Epithelial cell of proximal tubule (primary cell): ENCODE measurements at regions not wholly inside any gene's neighbourhood (a gene's known extent, or its start where the extent isn't known, plus 50 kb on each side); places are given as distances from the start of the nearest gene placed in this dataset.

Experiments used
- DNase-seq: peaks from one replicate; pipeline ENCODE4 v3.0.0-alpha.2; 2011; ENCODE audit warnings: low read depth
- H3K4me3 ChIP-seq: 2 replicates; pipeline ENCODE4 v1.5.1; 2011; ENCODE audit warnings: low read depth, mild to moderate bottlenecking, low read length
- CTCF ChIP-seq: conservative IDR thresholded peaks from 2 replicates; pipeline ENCODE4 v1.5.1; 2012; ENCODE audit warnings: low read depth, mild to moderate bottlenecking, low read length

DNA sequence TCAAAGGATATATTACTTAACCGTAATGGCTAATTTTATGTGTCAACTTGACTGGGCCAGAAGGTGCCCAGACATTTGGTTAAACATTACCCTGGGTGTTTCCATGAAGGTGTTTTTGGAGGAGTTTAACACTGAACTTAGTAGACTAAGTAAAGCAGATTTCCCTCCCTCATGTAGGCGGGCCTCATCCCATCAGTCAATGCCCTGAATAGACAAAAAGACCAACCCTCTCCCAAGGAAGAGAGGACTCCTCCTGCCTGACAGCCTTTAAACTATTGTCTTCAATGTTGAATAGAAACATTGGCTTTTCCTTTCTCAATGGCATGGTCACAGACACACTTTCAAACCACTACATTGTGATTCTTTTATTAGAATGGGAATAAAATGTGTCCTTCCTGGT lies 121.9 kb downstream of the SETD4 start:
- H3K4me3 ChIP-seq, result no peak overlapping the region
- no peak for TF ChIP-seq CTCF
- no peak for DNase-seq

DNA sequence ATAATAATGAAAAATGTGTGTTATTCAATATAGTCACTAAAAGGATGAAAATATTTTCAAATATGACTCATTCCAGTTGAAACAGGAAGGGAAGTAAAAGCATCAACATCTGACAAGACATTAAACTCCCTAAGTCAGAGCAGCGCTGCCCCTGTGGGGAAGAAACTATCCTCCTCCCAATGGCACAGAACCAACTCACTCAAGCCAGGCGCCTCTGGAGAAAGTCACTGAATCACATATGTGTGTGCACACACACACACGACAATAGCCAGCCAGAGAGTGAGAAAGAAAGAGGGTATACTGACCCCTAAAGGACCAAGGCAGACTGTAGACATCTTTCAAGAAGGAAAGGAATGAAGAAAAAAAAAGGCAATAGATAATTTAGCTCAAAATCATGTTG lies 126.9 kb downstream of the SETD4 start:
- no peak overlapping the region for H3K4me3 ChIP-seq
- TF ChIP-seq CTCF, result peak; percentile 60
- peak; percentile 76 for DNase-seq

GRCh38 chr21:35932232-35932911 lies 128.0 kb downstream of the SETD4 start:
- TF ChIP-seq CTCF, result no peak
- no peak overlapping the region for H3K4me3 ChIP-seq
- peak; percentile 91 for DNase-seq

DNA sequence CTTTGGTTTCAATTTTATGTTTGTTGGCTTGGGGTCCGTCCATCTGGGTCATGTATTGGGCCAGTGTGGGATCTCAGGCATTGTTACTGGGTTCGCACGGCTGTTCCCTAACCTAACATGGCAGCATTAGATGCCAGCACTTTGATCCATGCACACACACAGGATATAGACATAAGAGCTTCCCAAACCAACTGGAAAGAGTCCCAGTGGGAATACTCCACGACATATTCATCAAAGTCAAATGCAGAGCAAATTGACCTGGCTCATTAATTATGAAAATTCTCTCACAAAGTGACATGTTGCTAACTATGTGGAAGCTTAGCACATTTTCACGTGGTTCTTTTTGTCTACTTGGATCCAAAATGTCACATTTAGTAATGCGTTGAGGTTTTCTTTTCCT lies 130.4 kb downstream of the SETD4 start:
- no peak overlapping the region for H3K4me3 ChIP-seq
- no peak for DNase-seq
- TF ChIP-seq CTCF, result no peak

DNA sequence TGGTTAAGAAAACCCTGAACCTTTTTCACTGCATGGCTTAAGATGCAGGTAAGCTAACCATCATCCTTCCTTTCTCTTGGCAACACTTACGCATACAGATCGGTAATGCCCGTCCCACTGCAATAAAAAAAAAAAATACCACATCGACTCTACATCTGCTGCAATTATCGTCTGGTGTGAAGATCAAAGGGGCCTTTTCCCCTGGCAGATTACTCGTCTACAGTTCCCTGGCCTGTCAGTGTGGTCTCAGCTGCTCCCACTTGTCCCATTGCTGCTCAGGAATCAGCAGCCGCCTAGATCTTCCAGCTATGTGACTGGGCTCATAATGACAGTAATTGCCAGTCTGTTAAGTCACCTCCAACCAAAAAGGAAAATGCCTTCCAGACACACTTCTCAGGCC lies 133.1 kb downstream of the SETD4 start:
- no peak for TF ChIP-seq CTCF
- H3K4me3 ChIP-seq, result no peak overlapping the region
- DNase-seq, result no peak

GRCh38 chr21:35926003-35926740 lies 134.2 kb downstream of the SETD4 start:
- H3K4me3 ChIP-seq, result no peak overlapping the region
- TF ChIP-seq CTCF, result no peak
- no peak for DNase-seq

DNA sequence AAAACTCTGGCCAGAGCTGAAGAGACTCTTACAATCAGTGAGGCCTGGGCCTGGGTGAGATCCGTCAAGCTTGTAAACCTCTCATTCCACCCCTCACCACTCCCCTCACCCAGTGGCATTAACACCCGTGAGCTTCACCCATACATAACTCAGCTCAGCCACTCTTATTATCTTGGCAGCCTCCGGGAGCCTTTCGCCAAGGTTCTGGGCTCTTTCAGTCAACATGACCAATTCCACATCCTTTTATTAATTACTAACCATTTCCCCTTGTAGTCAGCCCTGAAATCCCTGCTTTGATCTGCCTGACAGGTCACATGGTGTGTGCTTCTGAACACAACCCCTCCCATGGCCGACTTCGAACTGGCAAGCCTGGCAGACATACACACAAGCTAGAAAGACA lies 134.8 kb downstream of the SETD4 start:
- no peak overlapping the region for H3K4me3 ChIP-seq
- DNase-seq, result peak; percentile 59
- no peak for TF ChIP-seq CTCF
